Endothelial cell of umbilical vein (primary cell): ENCODE measurements at regions not wholly inside any gene's neighbourhood (a gene's known extent, or its start where the extent isn't known, plus 50 kb on each side); places are given as distances from the start of the nearest gene placed in this dataset.

Source experiments
- BruUV-seq: library from RNA; stranded (reverse); fragments of 400-500 nt; replicated peaks from 2 replicates; lab custom pipeline; 2021; lab: Mats Ljungman, UMichigan
- CTCF ChIA-PET: fragments of 300-600, 350-600 bp; sonication (Branson Sonifier 250); formaldehyde crosslinking; loops from one replicate; lab custom pipeline; 2021; ENCODE audit warnings: antibody characterized with exemption, inconsistent platforms; lab: Charles Lee
- POLR2A ChIA-PET: fragments of 300-600, 350-600 bp; sonication (Branson Sonifier 250); formaldehyde crosslinking; loops from one replicate; lab custom pipeline; 2021; ENCODE audit warnings: antibody characterized with exemption, inconsistent platforms; lab: Charles Lee
- DNase-seq: peaks from one replicate; pipeline ENCODE4 v3.0.0-alpha.2; 2011; ENCODE audit warnings: low read depth, low spot score
- FAIRE-seq: peaks from 2 replicates; lab custom pipeline; 2011; peaks lifted over from hg19 to GRCh38; lab: Jason Lieb, UNC
- H2AFZ ChIP-seq: 2 replicates; pipeline ENCODE4 v1.6.0; 2012; ENCODE audit warnings: low read depth, low read length, control low read depth, inconsistent platforms
- H3K27ac ChIP-seq: 2 replicates; pipeline ENCODE4 v1.5.1; 2011; ENCODE audit warnings: low read depth, mild to moderate bottlenecking, control low read depth, low read length, moderate library complexity; ENCODE audit not compliant: insufficient read depth
- H3K27me3 ChIP-seq, 2 experiments: 2 replicates each; pipeline versions ENCODE4 v1.6.0 to v1.6.1; 2011; ENCODE audit warnings: low read length in 2 of 2, mixed read lengths in 1 of 2; ENCODE audit not compliant: control insufficient read depth in 2 of 2, insufficient read depth in 2 of 2
- H3K36me3 ChIP-seq, 2 experiments: 2 replicates in 1 of 2; 3 replicates in 1 of 2; pipeline ENCODE4 v1.5.1; 2011; ENCODE audit warnings: low read length in 2 of 2, mild to moderate bottlenecking in 1 of 2, moderate library complexity in 1 of 2; ENCODE audit not compliant: control insufficient read depth in 2 of 2, insufficient read depth in 2 of 2; ENCODE audit errors: extremely low read depth in 1 of 2
- H3K4me1 ChIP-seq: 3 replicates; pipeline ENCODE4 v1.5.1; 2011; ENCODE audit warnings: mild to moderate bottlenecking, low read length; ENCODE audit not compliant: control insufficient read depth, insufficient read depth; ENCODE audit errors: extremely low read depth
- H3K4me2 ChIP-seq: 2 replicates; pipeline ENCODE4 v1.6.1; 2011; ENCODE audit warnings: low read length, control low read depth, mixed read lengths; ENCODE audit not compliant: insufficient read depth
- H3K4me3 ChIP-seq, 3 experiments: fragments of 200-600 bp in 1 of 3; sonication (generic), shearing (Covaris generic) in 1 of 3; replicated peaks in 1 of 3; 2 replicates each; pipeline ENCODE4 v1.5.1; 2011 to 2016; ENCODE audit warnings: control low read depth in 3 of 3, low read length in 3 of 3, mild to moderate bottlenecking in 2 of 3, inconsistent platforms in 1 of 3, low read depth in 1 of 3, moderate library complexity in 1 of 3; ENCODE audit not compliant: insufficient read depth in 1 of 3
- H3K79me2 ChIP-seq: 2 replicates; pipeline ENCODE4 v1.6.0; 2012; ENCODE audit warnings: low read length, inconsistent platforms; ENCODE audit not compliant: control insufficient read depth, insufficient read depth
- H3K9ac ChIP-seq: replicated peaks from 2 replicates; pipeline ENCODE3; 2011; ENCODE audit warnings: low read length, control low read depth; ENCODE audit not compliant: insufficient read depth; ENCODE audit errors: extremely low read depth
- H3K9me1 ChIP-seq: replicated peaks from 3 replicates; pipeline ENCODE4 v1.6.0; 2011; ENCODE audit warnings: mild to moderate bottlenecking, low read length; ENCODE audit not compliant: control insufficient read depth, insufficient read depth; ENCODE audit errors: extremely low read depth
- H3K9me3 ChIP-seq: replicated peaks from 2 replicates; pipeline ENCODE4 v1.5.1; 2012; ENCODE audit warnings: low read length, inconsistent platforms; ENCODE audit not compliant: control insufficient read depth, insufficient read depth
- H4K20me1 ChIP-seq: replicated peaks from 2 replicates; pipeline ENCODE3; 2011; ENCODE audit warnings: mild to moderate bottlenecking, low read length; ENCODE audit not compliant: control insufficient read depth, insufficient read depth; ENCODE audit errors: extremely low read depth
- CTCF ChIP-seq, 2 donors: IDR thresholded peaks; 1 replicate in 1 of 2; 2 replicates in 1 of 2; pipeline ENCODE4 v1.5.1; 2011; ENCODE audit warnings: low read length in 2 of 2, mild to moderate bottlenecking in 2 of 2, moderate library complexity in 2 of 2, control low read depth in 1 of 2, inconsistent platforms in 1 of 2, low read depth in 1 of 2; ENCODE audit not compliant: insufficient read depth in 1 of 2; ENCODE audit errors: extremely low read depth in 1 of 2
- EZH2 ChIP-seq: IDR thresholded peaks from 2 replicates; pipeline ENCODE4 v1.6.1; 2012; ENCODE audit warnings: borderline replicate concordance, low read depth, mild to moderate bottlenecking, moderate library complexity, low read length, inconsistent platforms; ENCODE audit not compliant: severe bottlenecking
- FOS ChIP-seq: IDR thresholded peaks from 2 replicates; pipeline ENCODE4 v1.6.1; 2011; ENCODE audit warnings: mild to moderate bottlenecking, low read length, moderate library complexity, borderline replicate concordance; ENCODE audit not compliant: insufficient read depth
- GATA2 ChIP-seq: IDR thresholded peaks from 2 replicates; pipeline ENCODE4 v1.7.0; 2011; ENCODE audit warnings: low read depth, mild to moderate bottlenecking, moderate library complexity, mixed read lengths, low read length; ENCODE audit not compliant: insufficient read length, insufficient read depth
- JUN ChIP-seq: IDR thresholded peaks from 2 replicates; pipeline ENCODE4 v1.6.1; 2011; ENCODE audit warnings: borderline replicate concordance, low read depth; ENCODE audit not compliant: insufficient read length, insufficient read depth
- MAX ChIP-seq: IDR thresholded peaks from 2 replicates; pipeline ENCODE4 v1.6.1; 2011; ENCODE audit not compliant: insufficient read depth, insufficient read length
- MYC ChIP-seq: IDR thresholded peaks from one replicate; pipeline ENCODE4 v1.6.1; 2011; ENCODE audit warnings: mild to moderate bottlenecking, low read depth, low read length
- POLR2A ChIP-seq: IDR thresholded peaks from 2 replicates; pipeline ENCODE4 v1.6.1; 2012; ENCODE audit warnings: low read depth, mild to moderate bottlenecking, control low read depth, low read length
- POLR2AphosphoS5 ChIP-seq: IDR thresholded peaks from 2 replicates; pipeline ENCODE4 v1.6.1; 2012; ENCODE audit warnings: low read depth, mild to moderate bottlenecking, control low read depth, low read length, moderate library complexity; ENCODE audit not compliant: insufficient read depth
- dilution Hi-C: fragments of 300-500 bp; cut with MboI; formaldehyde crosslinking; loops from one replicate; pipeline ENCODE4 v1.15.0; 2019; ENCODE audit warnings: low sequenced_read_pairs; ENCODE audit not compliant: extremely low pct_ligation_motif_present
- intact Hi-C: fragments of 100-400 bp; cut with micrococcal nuclease; formaldehyde crosslinking; loops from one replicate; pipeline ENCODE4 v1.10.0; 2022

GRCh38 chr1:19015476-19015875 lies 59.0 kb upstream of the IFFO2 start:
- no peak overlapping the region for H3K4me2 ChIP-seq
- no peaks in the 10 kb centered on the region for H4K20me1 ChIP-seq
- FAIRE-seq (no peak), DNase-seq (no peak)
- no peaks in the 10 kb centered on the region for H3K79me2 ChIP-seq
- H3K4me3 ChIP-seq: no peak overlapping the region
- no peaks in the 10 kb centered on the region for H3K27me3 ChIP-seq
- H3K9me3 ChIP-seq: no peaks in the 10 kb centered on the region
- no peak overlapping the region for H3K9ac ChIP-seq
- CTCF ChIA-PET: interaction anchor here (1.0 to 1.3 kb wide), 2 partner anchors 102 to 108 kb away, joined by 3 read pairs; no protein-coding TSS in a partner anchor
- H3K9me1 ChIP-seq: no peaks in the 10 kb centered on the region
- POLR2A ChIA-PET: no interaction called here
- no peaks in the 10 kb centered on the region for H3K36me3 ChIP-seq
- no peak overlapping the region for H3K27ac ChIP-seq
- intact Hi-C loops: no loop called here
- dilution Hi-C loops: no loop called here
- H2AFZ ChIP-seq: no peak overlapping the region
- H3K4me1 ChIP-seq: peaks cover 19% of the 10 kb centered on the region
- TF ChIP-seq FOS: no peak
- no peak for TF ChIP-seq MYC
- TF ChIP-seq POLR2AphosphoS5: no peak
- TF ChIP-seq CTCF (IDR thresholded peaks at IDR 0.05; ENCODE audit: extremely low read depth in 1 of 2, insufficient read depth in 1 of 2, low read depth in 1 of 2, low read length in 2 of 2): no peak
- no peak for TF ChIP-seq MAX
- TF ChIP-seq JUN: no peak
- TF ChIP-seq EZH2: no peak
- TF ChIP-seq GATA2: no peak
- TF ChIP-seq POLR2A: no peak
- no TSS peak for BruUV-seq
